GM10266 (cell line): ENCODE measurements at regions not wholly inside any gene's neighbourhood (a gene's known extent, or its start where the extent isn't known, plus 50 kb on each side); places are given as distances from the start of the nearest gene placed in this dataset.

Experiments used
- DNase-seq: peaks from one replicate; pipeline ENCODE4 v3.0.0; 2012; ENCODE audit errors: extremely low spot score
- CTCF ChIP-seq: IDR thresholded peaks from 2 replicates; pipeline ENCODE4 v1.5.1; 2012; ENCODE audit warnings: mild to moderate bottlenecking, low read depth; ENCODE audit not compliant: control insufficient read depth, insufficient read depth; ENCODE audit errors: missing control alignments

GRCh38 chr3:118408431-118408830 lies 626.2 kb downstream of the IGSF11 start:
- no peak for DNase-seq
- TF ChIP-seq CTCF: no peak

GRCh38 chr3:118412503-118412902 lies 622.1 kb downstream of the IGSF11 start:
- peak; percentile 23 for TF ChIP-seq CTCF
- DNase-seq: no peak

GRCh38 chr3:118425272-118425837 lies 609.3 kb downstream of the IGSF11 start:
- no peak for TF ChIP-seq CTCF
- DNase-seq: no peak

- no peak for TF ChIP-seq CTCF
- DNase-seq: no peak
Observed at GRCh38 chr3:118433825-118434224, 600.8 kb downstream of the IGSF11 start.

- no peak for DNase-seq
Observed at GRCh38 chr3:118435851-118436350, 598.7 kb downstream of the IGSF11 start.

GRCh38 chr3:118436697-118437262 lies 597.9 kb downstream of the IGSF11 start:
- DNase-seq: no peak
- TF ChIP-seq CTCF: no peak

More at GRCh38 chr3:118435851-118436350, 598.7 kb downstream of the IGSF11 start:
- no peak for TF ChIP-seq CTCF

GRCh38 chr3:118445036-118445435 lies 589.6 kb downstream of the IGSF11 start:
- TF ChIP-seq CTCF: no peak

More at GRCh38 chr3:118445036-118445435, 589.6 kb downstream of the IGSF11 start:
- DNase-seq: no peak
